HEK293T (cell line): ENCODE measurements at regions not wholly inside any gene's neighbourhood (a gene's known extent, or its start where the extent isn't known, plus 50 kb on each side); places are given as distances from the start of the nearest gene placed in this dataset.

Source experiments
- CTCF ChIA-PET: fragments of 350-600 bp; formaldehyde crosslinking; extraction: SDS; loops from one replicate; lab custom pipeline; 2021; ENCODE audit warnings: antibody characterized with exemption, inconsistent platforms; lab: Yijun Ruan, JAX
- POLR2A ChIA-PET: fragments of 350-600 bp; formaldehyde crosslinking; extraction: SDS; loops from one replicate; lab custom pipeline; 2020; ENCODE audit warnings: antibody characterized with exemption, inconsistent platforms; lab: Yijun Ruan, JAX
- DNase-seq: peaks from one replicate; pipeline ENCODE4 v3.0.0; 2012; ENCODE audit warnings: mixed read lengths; ENCODE audit errors: extremely low spot score
- ARNT ChIP-seq: fragments of 450-650 bp; IDR thresholded peaks from 2 replicates; pipeline ENCODE4 v1.6.1; 2017; ENCODE audit warnings: mild to moderate bottlenecking
- BHLHE40 ChIP-seq: fragments of 450-650 bp; IDR thresholded peaks from 2 replicates; pipeline ENCODE4 v1.6.1; 2016; ENCODE audit warnings: mild to moderate bottlenecking, moderate library complexity, borderline replicate concordance
- CTBP1 ChIP-seq: fragments of 450-650 bp; IDR thresholded peaks from 2 replicates; pipeline ENCODE4 v1.6.1; 2016; ENCODE audit warnings: borderline replicate concordance
- ELF4 ChIP-seq: fragments of 450-650 bp; IDR thresholded peaks from 2 replicates; pipeline ENCODE4 v1.6.1; 2017; ENCODE audit warnings: antibody characterized with exemption
- FOXA1 ChIP-seq: fragments of 450-650 bp; IDR thresholded peaks from 2 replicates; pipeline ENCODE4 v1.6.1; 2016; ENCODE audit warnings: mild to moderate bottlenecking
- FOXK2 ChIP-seq: fragments of 450-650 bp; IDR thresholded peaks from 2 replicates; pipeline ENCODE4 v1.6.1; 2016; ENCODE audit warnings: mild to moderate bottlenecking
- FOXM1 ChIP-seq: fragments of 450-650 bp; IDR thresholded peaks from 2 replicates; pipeline ENCODE4 v1.6.1; 2017; ENCODE audit warnings: mild to moderate bottlenecking, borderline replicate concordance
- HDGF ChIP-seq: fragments of 450-650 bp; IDR thresholded peaks from 2 replicates; pipeline ENCODE4 v1.6.1; 2017; ENCODE audit warnings: antibody characterized with exemption, borderline replicate concordance
- L3MBTL2 ChIP-seq: fragments of 450-650 bp; conservative IDR thresholded peaks from 2 replicates; pipeline ENCODE4 v1.6.1; 2016; ENCODE audit warnings: mild to moderate bottlenecking
- LEF1 ChIP-seq: fragments of 450-650 bp; IDR thresholded peaks from 2 replicates; pipeline ENCODE4 v1.6.1; 2017; ENCODE audit warnings: mild to moderate bottlenecking, borderline replicate concordance
- NFRKB ChIP-seq: fragments of 450-650 bp; IDR thresholded peaks from 2 replicates; pipeline ENCODE4 v1.6.1; 2016; ENCODE audit warnings: mild to moderate bottlenecking, moderate library complexity
- SP1 ChIP-seq: fragments of 450-650 bp; IDR thresholded peaks from 2 replicates; pipeline ENCODE4 v1.6.1; 2017
- SUZ12 ChIP-seq: fragments of 450-650 bp; IDR thresholded peaks from 2 replicates; pipeline ENCODE4 v1.6.1; 2016; ENCODE audit warnings: mild to moderate bottlenecking
- TARDBP ChIP-seq: fragments of 450-650 bp; IDR thresholded peaks from 2 replicates; pipeline ENCODE4 v1.6.1; 2016
- ZNF384 ChIP-seq: fragments of 450-650 bp; IDR thresholded peaks from 2 replicates; pipeline ENCODE4 v1.6.1; 2016
- TF ChIP-seq, protein P1 (sequence below): fragments of 450-650 bp; IDR thresholded peaks from 2 replicates; pipeline ENCODE4 v1.6.1; 2016

DNA sequence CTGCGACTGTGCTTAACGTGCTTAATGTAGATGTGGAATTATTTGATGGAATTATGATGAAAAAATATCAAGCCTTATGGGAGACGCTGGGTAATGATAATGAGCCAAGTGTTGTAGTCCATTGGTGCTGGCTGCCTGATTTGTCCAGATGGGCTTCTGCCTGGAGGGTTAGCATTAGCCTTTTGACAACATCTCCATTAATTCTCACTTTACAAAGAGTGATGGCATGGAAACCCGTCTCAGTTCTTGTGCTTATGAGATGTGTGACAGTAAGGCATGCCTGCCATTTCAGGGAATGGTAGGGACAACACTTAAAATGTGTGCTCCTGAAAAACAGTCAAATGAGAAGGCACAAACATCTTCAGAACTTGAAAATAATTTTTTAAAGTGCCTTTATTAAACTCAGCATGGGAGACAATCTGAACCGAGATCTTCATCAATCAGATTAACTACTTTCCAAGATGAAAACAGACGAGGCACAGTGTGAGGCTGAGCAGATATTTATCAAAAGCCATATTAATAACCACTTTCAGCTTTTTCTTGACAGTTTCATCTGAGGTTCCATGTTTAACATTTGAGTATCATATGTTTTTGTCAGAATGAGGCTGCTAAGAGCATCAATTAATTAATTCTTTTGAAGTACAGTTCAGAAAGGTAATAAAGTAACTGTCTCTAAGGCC is 473.1 kb downstream of the NXPH1 start:
- CTCF ChIA-PET = no interaction called here
- no peak for TF ChIP-seq CTBP1
- no peak for TF ChIP-seq ELF4
- TF ChIP-seq ARNT = no peak
- TF ChIP-seq FOXM1 = no peak
- TF ChIP-seq HDGF = no peak
- no peak for TF ChIP-seq LEF1
- no peak for TF ChIP-seq ZNF384
- no peak for TF ChIP-seq L3MBTL2
- no peak for TF ChIP-seq BHLHE40
- TF ChIP-seq TARDBP = no peak
- no peak for TF ChIP-seq NFRKB
- POLR2A ChIA-PET = no interaction called here
- DNase-seq = no peak

DNA sequence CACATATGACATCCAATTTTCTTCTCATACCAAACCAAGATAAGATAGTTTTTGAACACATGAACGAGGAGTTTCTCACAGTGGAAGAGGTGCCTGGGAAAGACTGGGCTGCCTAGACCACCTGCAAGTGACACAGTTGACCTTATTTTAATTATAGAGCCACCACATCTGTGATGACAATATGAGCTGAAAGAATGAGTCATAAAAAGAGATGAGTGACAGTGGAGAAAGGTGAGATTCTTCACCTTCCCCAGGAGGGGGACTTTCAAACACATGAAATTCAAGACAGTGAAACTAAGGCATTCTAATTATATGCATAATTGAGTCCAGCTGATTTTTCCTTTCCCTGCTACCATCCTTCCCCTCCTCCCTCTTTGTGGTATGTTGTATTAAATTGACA is 475.5 kb downstream of the NXPH1 start:
- TF ChIP-seq L3MBTL2 = no peak
- TF ChIP-seq, protein P1, sequence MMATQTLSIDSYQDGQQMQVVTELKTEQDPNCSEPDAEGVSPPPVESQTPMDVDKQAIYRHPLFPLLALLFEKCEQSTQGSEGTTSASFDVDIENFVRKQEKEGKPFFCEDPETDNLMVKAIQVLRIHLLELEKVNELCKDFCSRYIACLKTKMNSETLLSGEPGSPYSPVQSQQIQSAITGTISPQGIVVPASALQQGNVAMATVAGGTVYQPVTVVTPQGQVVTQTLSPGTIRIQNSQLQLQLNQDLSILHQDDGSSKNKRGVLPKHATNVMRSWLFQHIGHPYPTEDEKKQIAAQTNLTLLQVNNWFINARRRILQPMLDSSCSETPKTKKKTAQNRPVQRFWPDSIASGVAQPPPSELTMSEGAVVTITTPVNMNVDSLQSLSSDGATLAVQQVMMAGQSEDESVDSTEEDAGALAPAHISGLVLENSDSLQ = peak; percentile 55; the same call in 1 of the 2 replicates
- no peak for DNase-seq
- ChIA-PET CTCF (no interaction called here), POLR2A (no interaction called here)

DNA sequence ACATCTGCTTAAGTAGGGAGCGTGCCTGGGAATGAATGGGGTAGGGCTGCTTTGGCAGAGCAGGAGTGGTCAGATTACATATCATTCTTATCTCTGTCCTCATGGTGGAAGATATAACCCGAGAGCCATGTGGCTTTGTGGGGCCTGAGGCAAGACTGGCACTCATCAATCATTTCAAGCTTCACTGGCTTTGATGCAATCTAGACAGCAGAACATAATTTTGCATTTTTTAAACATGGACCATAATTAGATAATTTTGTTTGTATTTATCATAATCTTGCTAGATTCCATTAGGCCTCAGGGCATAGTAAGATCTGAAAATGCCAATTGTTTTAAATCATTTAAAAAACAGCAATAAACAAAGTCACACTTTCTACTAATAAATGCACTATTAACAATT is 480.3 kb downstream of the NXPH1 start:
- CTCF ChIA-PET = no interaction called here
- DNase-seq = no peak
- TF ChIP-seq CTBP1 (no peak), LEF1 (no peak), L3MBTL2 (no peak), ZNF384 (no peak), FOXK2 (no peak), TARDBP (no peak), ARNT (no peak), SP1 (no peak), HDGF (no peak), ELF4 (no peak), SUZ12 (no peak), FOXM1 (no peak), NFRKB (no peak), FOXA1 (no peak), BHLHE40 (no peak)
- TF ChIP-seq, protein P1 = no peak
- POLR2A ChIA-PET = no interaction called here

DNA sequence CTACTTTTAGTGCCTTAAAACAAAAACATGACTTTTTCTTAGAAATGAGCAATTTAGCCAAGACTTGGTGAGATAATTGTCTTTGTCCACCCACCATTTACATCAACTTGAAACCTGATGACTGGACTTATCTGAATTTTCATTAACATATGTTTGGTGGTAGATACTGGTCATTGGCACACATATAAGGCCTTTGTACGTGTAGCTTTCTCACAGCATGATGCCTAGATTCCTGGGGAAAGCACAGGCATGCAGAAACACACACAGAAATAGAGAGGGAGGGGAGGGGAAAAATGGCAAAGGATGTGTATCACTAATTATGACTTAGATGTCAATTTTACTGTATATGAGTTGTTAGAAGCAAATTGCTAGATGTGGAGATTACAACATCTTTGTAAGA is 488.4 kb downstream of the NXPH1 start:
- TF ChIP-seq FOXM1 (no peak), FOXK2 (no peak), LEF1 (no peak), BHLHE40 (no peak), ELF4 (no peak), SP1 (no peak)
- CTCF ChIA-PET = no interaction called here
- POLR2A ChIA-PET = no interaction called here
- DNase-seq = no peak

DNA sequence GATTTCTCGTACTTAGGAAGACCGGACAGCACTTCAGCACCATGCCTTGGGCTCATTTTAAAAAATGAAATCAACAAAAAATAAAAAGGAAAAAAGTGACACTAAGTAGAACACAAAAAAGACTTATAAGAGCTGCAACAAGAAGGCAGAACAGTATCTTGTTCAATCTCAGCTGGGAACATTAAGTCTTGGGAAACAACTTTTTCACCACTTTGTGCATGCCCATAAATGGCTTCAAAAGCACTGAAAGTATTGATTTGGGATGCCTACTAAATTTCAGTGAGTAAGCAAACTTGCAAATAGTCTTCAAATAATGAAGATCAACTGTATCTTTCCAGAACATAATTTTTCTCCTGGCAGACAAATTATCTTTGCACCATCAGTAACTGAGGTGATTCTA is 489.3 kb downstream of the NXPH1 start:
- ChIA-PET POLR2A (no interaction called here), CTCF (no interaction called here)
- DNase-seq = no peak
- TF ChIP-seq, protein P1 = no peak
- no peak for TF ChIP-seq SP1
- TF ChIP-seq CTBP1 = no peak
- TF ChIP-seq ARNT = no peak
- no peak for TF ChIP-seq LEF1
- no peak for TF ChIP-seq ELF4
- no peak for TF ChIP-seq BHLHE40
- TF ChIP-seq TARDBP = no peak
- TF ChIP-seq FOXM1 = no peak
- no peak for TF ChIP-seq ZNF384
- TF ChIP-seq NFRKB = no peak
- TF ChIP-seq FOXA1 = no peak
- TF ChIP-seq HDGF = no peak
- TF ChIP-seq L3MBTL2 = no peak

DNA sequence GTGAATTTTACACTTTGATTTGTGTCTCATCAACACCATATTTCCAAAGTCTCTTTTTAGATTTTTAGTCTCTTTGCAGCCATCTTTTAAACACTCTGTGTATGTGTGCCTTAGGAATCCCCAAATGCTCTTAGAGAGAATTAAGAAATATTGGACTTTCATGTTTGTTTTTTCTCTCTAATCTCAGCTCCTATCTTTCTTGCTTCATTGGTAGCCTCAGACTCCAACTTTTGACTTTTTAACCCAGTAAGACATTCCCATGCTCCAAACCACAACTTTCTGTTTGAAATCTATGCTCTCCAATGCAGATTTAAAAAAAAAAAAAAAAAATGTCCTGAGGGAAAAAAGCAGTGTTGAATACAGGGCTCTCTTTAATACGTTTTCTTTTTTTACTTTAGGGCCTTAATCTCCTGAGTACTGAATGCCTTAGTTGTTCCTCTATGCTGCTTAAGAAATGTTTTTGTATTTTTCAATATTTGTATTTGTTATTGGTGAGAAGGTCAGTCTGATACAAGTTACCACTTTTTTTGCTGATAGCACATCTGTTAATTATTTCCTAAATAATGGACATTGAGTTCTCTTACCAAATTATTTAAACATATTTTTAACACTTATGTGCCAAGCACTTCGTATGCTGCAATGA is 489.9 kb downstream of the NXPH1 start:
- no peak for TF ChIP-seq TARDBP
- TF ChIP-seq, protein P1 = no peak
- TF ChIP-seq BHLHE40 = no peak
- TF ChIP-seq LEF1 = no peak
- no peak for TF ChIP-seq SP1
- no peak for TF ChIP-seq NFRKB
- TF ChIP-seq FOXA1 = no peak
- DNase-seq = no peak
- ChIA-PET CTCF (no interaction called here), POLR2A (no interaction called here)
